ENCODE measurements at regions not wholly inside any gene's neighbourhood (a gene's known extent, or its start where the extent isn't known, plus 50 kb on each side); places are given as distances from the start of the nearest gene placed in this dataset.

- TF ChIP-seq NFIC (IDR thresholded peaks at IDR 0.05; ENCODE audit: borderline replicate concordance) (no peak), SMC3 (IDR thresholded peaks at IDR 0.05; ENCODE audit: low read depth, low read length) (no peak)
Measured at GRCh38 chr3:126287171-126287535, 70.1 kb downstream of the KLF15 start (continued).

- H2AFZ ChIP-seq (ENCODE audit: low read depth), result no peak overlapping the region
- H3F3A ChIP-seq (replicated peaks; ENCODE audit: insufficient read depth), result no peaks in the 10 kb centered on the region
- H3K4me2 ChIP-seq, result no peak overlapping the region
- no peak overlapping the region for H3K27ac ChIP-seq (ENCODE audit: low read depth in 2 of 2, low read length in 1 of 2)
- no peaks in the 10 kb centered on the region for H4K20me1 ChIP-seq (ENCODE audit: insufficient read depth)
- H3K4me1 ChIP-seq (ENCODE audit: control insufficient read depth in 1 of 2, insufficient read depth in 2 of 2, low read depth in 1 of 2, low read length in 1 of 2), result peaks cover 0 to 6% of the 10 kb centered on the region in 2 experiments; a peak in 2 of 4 replicates
- DNase-seq, result no peak
- 100% methylated on average over 2 of the region's 2 CpGs for WGBS (ENCODE audit: low lambda C conversion rate)
- H3K9ac ChIP-seq, result no peak overlapping the region
- no peak for TF ChIP-seq RFX5 (IDR thresholded peaks at IDR 0.05; ENCODE audit: low read length)
- no peak for TF ChIP-seq FOXJ3 (CRISPR knock-in tag; IDR thresholded peaks at IDR 0.05)
- TF ChIP-seq EZH2phosphoT487 (IDR thresholded peaks at IDR 0.05; ENCODE audit: borderline replicate concordance, low read depth), result no peak
- TF ChIP-seq JUND (IDR thresholded peaks at IDR 0.05), result no peak
- no peak for TF ChIP-seq SIN3A (IDR thresholded peaks at IDR 0.05; ENCODE audit: borderline replicate concordance, low read depth, low read length)
- TF ChIP-seq FOXM1 (IDR thresholded peaks at IDR 0.05; ENCODE audit: low read depth), result no peak
- no peak for TF ChIP-seq RAD21 (IDR thresholded peaks at IDR 0.05; ENCODE audit: low read length)
- TF ChIP-seq IRF3 (IDR thresholded peaks at IDR 0.05; ENCODE audit: low read depth, low read length), result no peak
- no peak for TF ChIP-seq REST (IDR thresholded peaks at IDR 0.05; ENCODE audit: low read depth, low read length)
- TF ChIP-seq MAX (IDR thresholded peaks at IDR 0.05; ENCODE audit: low read depth), result no peak
- no peaks in the 10 kb centered on the region for H3K9me2 ChIP-seq
- H3K9me3 ChIP-seq, result no peaks in the 10 kb centered on the region
- H3K79me2 ChIP-seq (ENCODE audit: insufficient read depth), result no peaks in the 10 kb centered on the region
- no peak overlapping the region for H3K4me3 ChIP-seq (ENCODE audit: low read depth in 2 of 2, low read length in 1 of 2)
- ChIA-PET CTCF (interaction anchor here (1.4 to 2.0 kb wide), 3 partner anchors 21 to 103 kb away, joined by 4 to 5 read pairs (median 4); no protein-coding TSS in a partner anchor), POLR2A (no interaction called here)
- H3K27me3 ChIP-seq (ENCODE audit: insufficient read depth), result no peaks in the 10 kb centered on the region; the same call in 1 of the 2 replicates
- H3K36me3 ChIP-seq (replicated peaks in 1 of 2; ENCODE audit: control insufficient read depth in 1 of 2, insufficient read depth in 2 of 2, low read length in 1 of 2), result no peaks in the 10 kb centered on the region
Measured at GRCh38 chr3:126285369-126285768, 71.8 kb downstream of the KLF15 start.

Measured in SK-N-SH (cell line).